Ectodermal cell (in vitro differentiated cells): ENCODE measurements at regions not wholly inside any gene's neighbourhood (a gene's known extent, or its start where the extent isn't known, plus 50 kb on each side); places are given as distances from the start of the nearest gene placed in this dataset.

Experiments
- H3K27ac ChIP-seq: 2 replicates; pipeline ENCODE4 v1.7.0; 2013; ENCODE audit warnings: mild to moderate bottlenecking, low read depth, low read length; ENCODE audit not compliant: insufficient read depth, poor library complexity, severe bottlenecking
- H3K27me3 ChIP-seq: 2 replicates; pipeline ENCODE4 v1.7.0; 2013; ENCODE audit warnings: mild to moderate bottlenecking, low read length; ENCODE audit not compliant: insufficient read depth, control insufficient read depth, poor library complexity, severe bottlenecking
- H3K36me3 ChIP-seq: one replicate; pipeline ENCODE4 v1.7.0; 2013; ENCODE audit warnings: low read length; ENCODE audit not compliant: control insufficient read depth, insufficient read depth
- H3K4me1 ChIP-seq: one replicate; pipeline ENCODE4 v1.7.0; 2013; ENCODE audit warnings: low read length; ENCODE audit not compliant: control insufficient read depth, insufficient read depth
- H3K4me3 ChIP-seq: 2 replicates; pipeline ENCODE4 v1.7.0; 2013; ENCODE audit warnings: low read depth, low read length, control low read depth; ENCODE audit not compliant: insufficient read depth
- H3K9me3 ChIP-seq: 2 replicates; pipeline ENCODE4 v1.7.0; 2013; ENCODE audit warnings: mild to moderate bottlenecking, low read length, moderate library complexity; ENCODE audit not compliant: control insufficient read depth
- WGBS, 2 experiments: methylation state at CpG; one replicate each; pipeline ENCODE4 v1.1.7; 2013; ENCODE audit warnings: missing lambda C conversion rate in 2 of 2; 5-methylcytosine and 5-hydroxymethylcytosine counted together

DNA sequence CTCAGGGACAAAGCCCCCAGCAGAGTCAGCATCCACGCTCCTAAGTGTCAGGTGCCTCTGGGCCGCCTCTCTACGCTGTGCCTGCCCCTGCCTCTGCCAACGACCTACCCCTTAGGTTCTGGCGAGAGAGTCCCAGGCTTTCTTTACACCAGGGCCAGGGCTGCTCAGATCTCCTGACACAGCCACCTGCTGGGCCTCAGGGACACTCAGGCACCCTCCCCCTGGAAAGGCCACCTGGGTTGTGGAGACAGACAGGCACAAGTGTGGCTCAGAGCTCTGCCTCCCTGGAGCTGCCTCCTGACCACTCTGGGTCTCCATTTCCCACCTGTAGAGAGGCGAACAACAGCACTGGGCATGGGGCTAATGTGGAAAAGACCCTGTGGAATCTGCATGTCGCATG is 90.0 kb upstream of the ADRA2C start:
- 86% methylated on average over 7 of the region's 7 CpGs for WGBS, 2 experiments
- H3K36me3 ChIP-seq, result no peaks in the 10 kb centered on the region
- H3K4me1 ChIP-seq, result peaks cover 15% of the 10 kb centered on the region
- H3K4me3 ChIP-seq, result no peak overlapping the region
- no peaks in the 10 kb centered on the region for H3K9me3 ChIP-seq
- H3K27ac ChIP-seq, result no peak overlapping the region
- no peaks in the 10 kb centered on the region for H3K27me3 ChIP-seq

DNA sequence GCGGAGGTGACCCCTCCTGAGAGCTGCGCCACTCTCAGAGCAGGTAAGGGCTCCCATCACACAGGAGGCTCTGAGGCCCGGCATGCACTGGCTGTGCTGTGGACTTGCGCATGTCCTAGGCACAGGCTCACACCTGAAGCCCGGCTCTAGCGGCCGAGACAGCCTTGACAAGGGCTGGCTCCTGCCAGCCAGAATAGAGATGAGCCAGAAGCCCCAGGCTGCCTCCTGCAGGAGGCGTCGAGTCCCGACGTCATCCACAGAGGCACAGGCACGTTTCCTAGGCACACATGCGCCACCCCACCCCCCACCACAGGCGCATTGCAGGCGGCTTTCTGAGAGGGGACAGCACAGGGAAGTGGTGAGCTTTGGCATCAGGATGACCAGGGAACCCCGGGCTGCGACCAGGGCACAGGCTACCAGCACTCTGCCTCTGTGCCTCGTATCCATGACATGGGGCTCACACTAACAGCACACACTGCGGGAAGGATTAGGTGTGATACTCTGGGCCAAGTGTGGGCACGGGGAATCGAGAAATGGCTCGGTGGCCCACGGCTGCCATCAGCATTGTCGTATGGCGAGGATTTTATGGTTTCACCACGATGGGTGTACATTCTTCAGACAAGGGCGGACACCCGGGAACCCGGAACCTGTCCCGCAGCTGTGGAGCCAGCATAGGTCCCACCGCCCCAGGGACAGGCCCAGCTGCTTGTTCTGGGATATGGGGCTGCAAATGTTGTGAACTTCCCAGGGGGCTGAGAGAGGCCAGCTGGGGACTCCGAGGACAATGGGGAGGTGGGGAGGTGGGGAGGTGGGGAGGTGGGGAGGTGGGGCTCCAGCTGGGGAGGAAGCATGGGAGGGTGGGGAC is 90.7 kb upstream of the ADRA2C start:
- WGBS, 2 experiments, result 81 to 83% methylated on average over 32 of the region's 32 CpGs
- Histone ChIP-seq H3K4me3 (no peak overlapping the region), H3K27ac (no peak overlapping the region), H3K27me3 (no peaks in the 10 kb centered on the region), H3K36me3 (no peaks in the 10 kb centered on the region), H3K4me1 (peaks cover 15% of the 10 kb centered on the region), H3K9me3 (no peaks in the 10 kb centered on the region)

GRCh38 chr4:3674479-3674851 is 91.7 kb upstream of the ADRA2C start:
- Histone ChIP-seq H3K4me3 (no peak overlapping the region), H3K9me3 (no peaks in the 10 kb centered on the region), H3K27ac (no peak overlapping the region), H3K27me3 (no peaks in the 10 kb centered on the region), H3K4me1 (peaks cover 15% of the 10 kb centered on the region), H3K36me3 (no peaks in the 10 kb centered on the region)
- WGBS, 2 experiments, result 75% methylated on average over 7 of the region's 7 CpGs

- Histone ChIP-seq H3K4me3 (no peak overlapping the region), H3K27me3 (no peaks in the 10 kb centered on the region), H3K9me3 (no peaks in the 10 kb centered on the region), H3K36me3 (no peaks in the 10 kb centered on the region), H3K4me1 (peaks cover 15% of the 10 kb centered on the region), H3K27ac (no peak overlapping the region)
- WGBS, 2 experiments, result 92 to 95% methylated on average over 12 of the region's 13 CpGs
Measured at GRCh38 chr4:3673716-3674478, 92.3 kb upstream of the ADRA2C start.

DNA sequence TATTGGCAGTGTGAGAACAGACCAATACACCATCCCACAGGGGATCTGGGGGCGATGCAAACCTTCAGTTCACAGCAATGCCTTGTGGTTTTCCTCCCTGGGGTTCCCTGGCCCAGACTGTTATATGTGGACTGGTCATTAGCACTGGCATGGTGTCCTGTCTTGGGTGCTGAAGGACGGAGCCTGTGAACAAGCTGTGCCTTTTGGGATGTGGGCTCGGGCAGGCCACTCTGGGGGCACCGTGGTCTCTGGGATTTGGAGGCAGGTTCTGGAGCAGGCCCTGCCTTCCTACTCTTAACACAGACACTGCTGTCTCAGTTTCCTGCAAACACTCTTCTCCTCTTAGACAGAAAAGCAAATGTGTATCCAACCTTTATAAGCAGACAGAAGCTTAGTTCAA is 93.0 kb upstream of the ADRA2C start:
- Histone ChIP-seq H3K27me3 (no peaks in the 10 kb centered on the region), H3K36me3 (no peaks in the 10 kb centered on the region), H3K9me3 (no peaks in the 10 kb centered on the region), H3K4me1 (peaks cover 15% of the 10 kb centered on the region), H3K27ac (no peak overlapping the region), H3K4me3 (no peak overlapping the region)
- 82 to 83% methylated on average over 4 of the region's 4 CpGs for WGBS, 2 experiments

- H3K9me3 ChIP-seq, result no peaks in the 10 kb centered on the region
- WGBS, 2 experiments, result 96 to 100% methylated on average over 3 of the region's 3 CpGs
- H3K4me1 ChIP-seq, result peaks cover 12% of the 10 kb centered on the region
- H3K36me3 ChIP-seq, result no peaks in the 10 kb centered on the region
- no peak overlapping the region for H3K27ac ChIP-seq
- H3K27me3 ChIP-seq, result no peaks in the 10 kb centered on the region
- no peak overlapping the region for H3K4me3 ChIP-seq
Measured at GRCh38 chr4:3672465-3672831, 93.7 kb upstream of the ADRA2C start.

GRCh38 chr4:3671571-3672464 is 94.4 kb upstream of the ADRA2C start:
- Histone ChIP-seq H3K4me3 (no peak overlapping the region), H3K4me1 (peaks cover 6% of the 10 kb centered on the region), H3K36me3 (no peaks in the 10 kb centered on the region), H3K9me3 (no peaks in the 10 kb centered on the region), H3K27ac (no peak overlapping the region), H3K27me3 (no peaks in the 10 kb centered on the region)
- WGBS, 2 experiments, result 91 to 92% methylated on average over 12 of the region's 12 CpGs

DNA sequence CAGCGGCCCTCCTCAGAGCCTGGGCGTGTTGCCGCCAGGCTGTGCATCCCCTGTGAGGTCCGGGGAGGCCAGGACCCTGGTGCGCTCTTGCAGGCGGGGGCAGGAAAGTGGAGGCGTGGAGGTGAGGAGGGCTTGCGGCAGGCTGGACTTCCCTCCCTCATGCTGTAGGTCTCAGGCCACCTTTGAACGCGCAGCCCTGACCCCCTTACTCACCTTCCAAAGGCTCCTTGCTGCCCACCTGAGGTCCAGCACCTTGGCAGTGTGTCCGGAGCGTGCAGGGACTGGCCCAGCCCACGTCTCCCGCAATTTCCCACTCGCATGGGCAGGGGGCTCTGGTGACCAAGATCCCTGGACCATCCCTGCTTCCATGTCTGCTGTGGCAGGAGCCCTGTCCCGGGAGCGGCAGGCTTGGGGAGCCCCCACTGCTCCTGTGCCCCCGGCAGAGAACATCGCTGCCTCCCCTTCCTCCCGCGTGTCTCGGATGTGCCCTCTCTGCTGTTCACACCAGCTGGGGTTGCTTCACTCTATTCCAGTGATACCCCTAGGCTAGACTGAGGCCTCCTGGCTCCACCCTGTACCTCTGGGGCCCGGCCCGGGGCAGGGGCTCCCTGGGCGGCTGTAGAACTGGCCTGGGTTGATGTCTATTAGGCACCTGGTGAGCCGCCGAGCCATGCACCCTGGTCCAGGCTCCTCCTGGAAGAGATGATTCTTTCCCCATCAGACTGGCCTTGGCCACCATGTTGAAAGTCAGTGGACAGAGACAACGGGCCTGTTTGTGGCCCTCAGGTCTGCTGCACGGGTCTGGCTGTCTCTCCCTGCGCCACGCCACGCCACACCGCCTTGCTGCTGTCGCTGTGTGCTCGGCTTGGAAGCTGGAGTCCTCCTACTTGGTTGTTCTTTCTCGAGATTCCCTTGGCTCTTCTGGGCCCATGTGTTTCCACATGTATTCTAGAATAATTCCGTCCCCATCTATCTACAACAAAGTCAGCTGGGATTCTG is 95.4 kb upstream of the ADRA2C start:
- H3K4me1 ChIP-seq, result no peaks in the 10 kb centered on the region
- H3K27me3 ChIP-seq, result no peaks in the 10 kb centered on the region
- H3K27ac ChIP-seq, result no peak overlapping the region
- H3K36me3 ChIP-seq, result no peaks in the 10 kb centered on the region
- H3K9me3 ChIP-seq, result no peaks in the 10 kb centered on the region
- H3K4me3 ChIP-seq, result no peak overlapping the region
- 91 to 93% methylated on average over 36 of the region's 37 CpGs for WGBS, 2 experiments

DNA sequence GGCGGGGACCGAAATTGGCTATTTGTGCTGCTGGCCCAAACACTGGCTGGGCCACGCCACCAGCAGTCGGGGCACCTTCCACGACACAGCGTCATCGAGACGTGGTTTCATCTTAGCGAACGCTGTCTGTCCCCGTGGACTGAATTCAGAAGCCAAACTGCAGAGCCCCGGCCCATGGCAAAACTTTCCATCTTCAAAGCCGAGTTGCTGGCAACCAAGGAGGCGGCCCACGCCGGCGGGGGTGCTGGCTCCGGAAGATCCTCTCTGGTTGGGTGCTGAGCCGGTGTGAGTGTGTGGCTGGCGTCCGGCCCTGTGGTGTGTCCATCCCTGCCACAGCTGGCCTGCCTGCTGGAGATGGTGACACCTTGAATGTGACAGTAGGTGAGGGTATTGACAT is 96.6 kb upstream of the ADRA2C start:
- Histone ChIP-seq H3K27ac (no peak overlapping the region), H3K4me1 (no peaks in the 10 kb centered on the region), H3K36me3 (no peaks in the 10 kb centered on the region), H3K27me3 (no peaks in the 10 kb centered on the region), H3K9me3 (no peaks in the 10 kb centered on the region), H3K4me3 (no peak overlapping the region)
- 91 to 93% methylated on average over 21 of the region's 21 CpGs for WGBS, 2 experiments
